ENCODE measurements at regions not wholly inside any gene's neighbourhood (a gene's known extent, or its start where the extent isn't known, plus 50 kb on each side); places are given as distances from the start of the nearest gene placed in this dataset.

GRCh38 chr2:188795762-188796161 is 178.4 kb upstream of the COL3A1 start:
- no peak for TF ChIP-seq CTCF (IDR thresholded peaks at IDR 0.05)
- TF ChIP-seq POLR2A (IDR thresholded peaks at IDR 0.05) = no peak
